ENCODE measurements at regions not wholly inside any gene's neighbourhood (a gene's known extent, or its start where the extent isn't known, plus 50 kb on each side); places are given as distances from the start of the nearest gene placed in this dataset.

DNA sequence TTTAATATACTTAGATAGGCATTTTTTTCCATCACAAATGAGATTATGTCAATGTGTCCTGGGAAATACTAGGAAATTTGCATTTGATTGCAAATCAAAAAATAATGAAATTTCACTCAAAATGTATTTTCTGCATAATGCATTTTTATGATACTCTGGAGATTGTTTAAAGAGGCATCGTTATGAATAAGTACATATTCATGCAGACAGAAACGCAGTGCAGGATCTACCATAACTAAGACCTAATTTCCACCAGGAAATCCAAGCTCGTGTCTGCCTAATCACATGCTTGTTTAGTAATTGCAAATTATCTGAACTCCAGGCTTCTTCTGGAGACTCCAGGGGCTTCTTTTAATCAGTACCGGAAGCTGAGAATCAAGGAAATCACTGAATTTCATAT, 163.5 kb upstream of the MXRA5 start:
- TF ChIP-seq EZH2 (IDR thresholded peaks at IDR 0.05; ENCODE audit: borderline replicate concordance, insufficient read depth, low read depth, low read length, poor library complexity, severe bottlenecking) = no peak
- TF ChIP-seq, protein P1, sequence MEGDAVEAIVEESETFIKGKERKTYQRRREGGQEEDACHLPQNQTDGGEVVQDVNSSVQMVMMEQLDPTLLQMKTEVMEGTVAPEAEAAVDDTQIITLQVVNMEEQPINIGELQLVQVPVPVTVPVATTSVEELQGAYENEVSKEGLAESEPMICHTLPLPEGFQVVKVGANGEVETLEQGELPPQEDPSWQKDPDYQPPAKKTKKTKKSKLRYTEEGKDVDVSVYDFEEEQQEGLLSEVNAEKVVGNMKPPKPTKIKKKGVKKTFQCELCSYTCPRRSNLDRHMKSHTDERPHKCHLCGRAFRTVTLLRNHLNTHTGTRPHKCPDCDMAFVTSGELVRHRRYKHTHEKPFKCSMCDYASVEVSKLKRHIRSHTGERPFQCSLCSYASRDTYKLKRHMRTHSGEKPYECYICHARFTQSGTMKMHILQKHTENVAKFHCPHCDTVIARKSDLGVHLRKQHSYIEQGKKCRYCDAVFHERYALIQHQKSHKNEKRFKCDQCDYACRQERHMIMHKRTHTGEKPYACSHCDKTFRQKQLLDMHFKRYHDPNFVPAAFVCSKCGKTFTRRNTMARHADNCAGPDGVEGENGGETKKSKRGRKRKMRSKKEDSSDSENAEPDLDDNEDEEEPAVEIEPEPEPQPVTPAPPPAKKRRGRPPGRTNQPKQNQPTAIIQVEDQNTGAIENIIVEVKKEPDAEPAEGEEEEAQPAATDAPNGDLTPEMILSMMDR (IDR thresholded peaks at IDR 0.05) = no peak
- no peaks in the 10 kb centered on the region for H3K9me3 Mint-ChIP-seq (ENCODE audit: insufficient read depth)
- Histone ChIP-seq H4K20me1 (ENCODE audit: control insufficient read depth, insufficient read depth, low read length, poor library complexity, severe bottlenecking) (no peaks in the 10 kb centered on the region), H3K9ac (ENCODE audit: low read length) (no peak overlapping the region), H3K4me3 (ENCODE audit: control extremely low read depth in 1 of 5, extremely low read depth in 1 of 5, insufficient read depth in 1 of 5, low read depth in 2 of 5, low read length in 4 of 5) (no peak overlapping the region), H3K27me3 (replicated peaks in 1 of 4; ENCODE audit: control extremely low read depth in 1 of 4, control insufficient read depth in 3 of 4, insufficient read depth in 4 of 4, low read length in 3 of 4) (no peaks in the 10 kb centered on the region), H3K4me2 (replicated peaks; ENCODE audit: low read depth, low read length, poor library complexity, severe bottlenecking) (no peak overlapping the region), H3K79me2 (ENCODE audit: control insufficient read depth, insufficient read depth, low read length) (no peaks in the 10 kb centered on the region), H3K36me3 (replicated peaks in 1 of 2; ENCODE audit: control extremely low read depth in 1 of 2, control insufficient read depth in 1 of 2, extremely low read depth in 1 of 2, insufficient read depth in 2 of 2, low read length in 1 of 2) (no peaks in the 10 kb centered on the region), H3K27ac (ENCODE audit: low read length in 2 of 2) (no peak overlapping the region), H3K9me3 (ENCODE audit: control extremely low read depth in 1 of 3, control insufficient read depth in 2 of 3, insufficient read depth in 1 of 3, low read length in 2 of 3) (no peaks in the 10 kb centered on the region), H3K4me1 (ENCODE audit: control insufficient read depth in 2 of 2, insufficient read depth in 2 of 2, low read length in 2 of 2) (no peaks in the 10 kb centered on the region), H2AFZ (ENCODE audit: insufficient read depth, low read depth, low read length, poor library complexity, severe bottlenecking) (no peak overlapping the region)
- no CpG with 5 or more reads among the region's 4 CpGs for WGBS (ENCODE audit: insufficient coverage)
- intact Hi-C loops (cut with micrococcal nuclease) = no loop called here
- no peaks in the 10 kb centered on the region for H3K27me3 Mint-ChIP-seq
- no peak overlapping the region for H3K27ac Mint-ChIP-seq
- CTCF ChIA-PET = no interaction called here
- no peaks in the 10 kb centered on the region for H3K4me1 Mint-ChIP-seq
- H3K4me3 Mint-ChIP-seq = no peak overlapping the region
- DNase-seq (no peak), ATAC-seq (ENCODE audit: low read depth) (no peak)
- POLR2A ChIA-PET = no interaction called here

- ATAC-seq (ENCODE audit: low read depth) (no peak), DNase-seq (no peak)
- Histone ChIP-seq H3K27me3 (replicated peaks in 1 of 4; ENCODE audit: control extremely low read depth in 1 of 4, control insufficient read depth in 3 of 4, insufficient read depth in 4 of 4, low read length in 3 of 4) (no peaks in the 10 kb centered on the region), H3K27ac (ENCODE audit: low read length in 2 of 2) (no peak overlapping the region), H4K20me1 (ENCODE audit: control insufficient read depth, insufficient read depth, low read length, poor library complexity, severe bottlenecking) (no peaks in the 10 kb centered on the region), H2AFZ (ENCODE audit: insufficient read depth, low read depth, low read length, poor library complexity, severe bottlenecking) (no peak overlapping the region), H3K9ac (ENCODE audit: low read length) (no peak overlapping the region), H3K79me2 (ENCODE audit: control insufficient read depth, insufficient read depth, low read length) (no peaks in the 10 kb centered on the region), H3K9me3 (ENCODE audit: control extremely low read depth in 1 of 3, control insufficient read depth in 2 of 3, insufficient read depth in 1 of 3, low read length in 2 of 3) (no peaks in the 10 kb centered on the region), H3K4me3 (ENCODE audit: control extremely low read depth in 1 of 5, extremely low read depth in 1 of 5, insufficient read depth in 1 of 5, low read depth in 2 of 5, low read length in 4 of 5) (no peak overlapping the region), H3K4me1 (ENCODE audit: control insufficient read depth in 2 of 2, insufficient read depth in 2 of 2, low read length in 2 of 2) (no peaks in the 10 kb centered on the region), H3K36me3 (replicated peaks in 1 of 2; ENCODE audit: control extremely low read depth in 1 of 2, control insufficient read depth in 1 of 2, extremely low read depth in 1 of 2, insufficient read depth in 2 of 2, low read length in 1 of 2) (no peaks in the 10 kb centered on the region), H3K4me2 (replicated peaks; ENCODE audit: low read depth, low read length, poor library complexity, severe bottlenecking) (no peak overlapping the region)
- ChIA-PET POLR2A (no interaction called here), CTCF (no interaction called here)
- intact Hi-C loops (cut with micrococcal nuclease) = no loop called here
- TF ChIP-seq, protein P1 (IDR thresholded peaks at IDR 0.05) = no peak
- no peak for TF ChIP-seq EZH2 (IDR thresholded peaks at IDR 0.05; ENCODE audit: borderline replicate concordance, insufficient read depth, low read depth, low read length, poor library complexity, severe bottlenecking)
- H3K4me3 Mint-ChIP-seq = no peak overlapping the region
- WGBS (ENCODE audit: insufficient coverage) = 100% methylated on average over 1 of the region's 3 CpGs
- H3K27me3 Mint-ChIP-seq = no peaks in the 10 kb centered on the region
- no peak overlapping the region for H3K27ac Mint-ChIP-seq
- H3K9me3 Mint-ChIP-seq (ENCODE audit: insufficient read depth) = no peaks in the 10 kb centered on the region
- no peaks in the 10 kb centered on the region for H3K4me1 Mint-ChIP-seq
Measured at GRCh38 chrX:3504916-3505315, 158.5 kb upstream of the MXRA5 start.
